ENCODE measurements at regions not wholly inside any gene's neighbourhood (a gene's known extent, or its start where the extent isn't known, plus 50 kb on each side); places are given as distances from the start of the nearest gene placed in this dataset.

GRCh38 chrX:150035531-150035930 is 97.2 kb upstream of the EOLA2 start:
- TF ChIP-seq POLR2A (IDR thresholded peaks at IDR 0.05) (no peak), CTCF (IDR thresholded peaks at IDR 0.05) (no peak), EP300 (IDR thresholded peaks at IDR 0.05) (no peak)
